HG02571 (cell line): ENCODE measurements at regions not wholly inside any gene's neighbourhood (a gene's known extent, or its start where the extent isn't known, plus 50 kb on each side); places are given as distances from the start of the nearest gene placed in this dataset.
"Not testable (repeated sequence)": the region's sequence is repeated elsewhere in the genome, so short reads cannot be mapped to it uniquely, and the experiment has no call there.

Source experiments
- ATAC-seq: cut with Tn5 transposase; IDR thresholded peaks from one replicate; pipeline ENCODE4 v1.9.1; 2021; ENCODE audit warnings: mild to moderate bottlenecking, moderate library complexity; ENCODE audit not compliant: unreplicated experiment

DNA sequence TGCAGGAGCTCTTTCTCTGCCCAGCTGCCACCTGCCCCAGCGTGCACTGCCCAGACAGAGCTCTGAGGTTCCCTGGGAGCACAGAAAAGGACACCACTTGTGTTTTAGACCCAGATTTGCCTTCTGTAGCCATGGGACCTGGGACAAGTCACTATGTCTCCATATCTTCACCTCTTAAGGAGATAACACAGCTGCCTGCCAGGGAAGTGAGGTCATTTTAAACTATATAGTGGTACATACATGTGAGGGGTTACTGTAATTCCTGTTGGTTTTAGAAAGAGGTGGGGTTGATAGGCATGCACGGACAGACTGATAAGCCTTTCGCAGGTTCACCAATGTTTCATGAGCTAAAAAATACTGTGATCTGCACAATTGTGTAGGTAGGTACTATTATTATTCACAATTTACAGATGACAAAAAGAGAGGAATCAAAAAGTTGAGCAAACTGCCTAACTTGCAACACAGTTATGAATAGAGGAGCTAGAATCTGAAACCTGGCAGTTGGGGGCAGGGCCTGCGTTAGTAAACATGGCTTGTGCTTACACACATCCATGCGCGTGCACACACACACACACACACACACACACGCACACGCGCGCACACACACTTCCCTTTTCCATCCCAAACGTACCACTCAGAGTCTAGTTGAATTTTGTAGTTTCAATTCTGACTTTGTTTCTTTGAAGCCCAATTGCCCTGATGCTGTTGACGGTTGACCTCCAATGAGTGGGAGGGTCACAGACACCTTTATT lies 193.6 kb downstream of the FAM43A start:
- ATAC-seq = no peak

DNA sequence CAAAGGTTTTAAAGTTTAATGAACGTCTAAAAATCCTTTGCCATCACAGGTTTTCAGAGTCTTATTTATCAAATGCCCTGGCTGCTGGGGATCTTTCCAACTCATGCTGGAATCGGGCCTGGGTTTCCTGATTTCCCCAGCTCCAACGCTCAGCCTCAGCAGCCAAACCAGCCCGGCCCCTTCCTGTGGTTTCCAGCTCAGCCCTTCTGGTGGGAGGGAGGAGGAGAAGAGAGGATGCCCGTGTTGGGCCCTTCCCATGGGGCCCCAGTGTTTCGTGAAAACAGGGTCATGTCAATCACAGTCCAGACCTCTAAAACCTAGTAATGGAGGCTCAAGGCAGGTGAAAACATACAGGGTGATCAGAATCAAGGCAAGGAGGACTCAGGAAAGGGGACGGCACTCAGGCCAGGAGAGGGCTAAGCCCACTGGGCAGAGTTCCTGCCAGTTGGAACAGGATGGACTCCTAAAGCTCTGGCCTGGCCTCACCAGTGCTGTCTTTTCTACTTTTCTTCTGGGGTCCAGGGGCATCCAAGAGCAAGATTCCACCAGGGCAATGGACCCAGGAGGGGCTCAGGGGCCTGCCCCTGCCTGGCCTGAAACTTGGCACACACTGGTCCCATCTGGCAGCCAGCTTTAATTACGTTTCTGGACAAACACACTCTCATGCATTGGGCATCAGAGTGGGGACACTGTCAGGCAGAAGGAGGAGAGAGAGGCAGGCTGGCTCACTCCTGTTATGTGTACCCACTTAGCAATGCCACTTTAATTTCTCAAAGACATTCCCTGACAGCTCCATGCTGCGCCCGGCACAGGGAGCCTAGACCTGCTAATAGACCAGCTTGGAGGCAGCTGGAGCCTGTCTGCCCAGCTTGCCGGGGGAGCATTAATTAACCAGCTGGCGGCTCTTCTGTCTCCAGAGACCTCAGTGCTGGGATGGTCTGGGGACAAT lies 194.6 kb downstream of the FAM43A start:
- no peak for ATAC-seq

DNA sequence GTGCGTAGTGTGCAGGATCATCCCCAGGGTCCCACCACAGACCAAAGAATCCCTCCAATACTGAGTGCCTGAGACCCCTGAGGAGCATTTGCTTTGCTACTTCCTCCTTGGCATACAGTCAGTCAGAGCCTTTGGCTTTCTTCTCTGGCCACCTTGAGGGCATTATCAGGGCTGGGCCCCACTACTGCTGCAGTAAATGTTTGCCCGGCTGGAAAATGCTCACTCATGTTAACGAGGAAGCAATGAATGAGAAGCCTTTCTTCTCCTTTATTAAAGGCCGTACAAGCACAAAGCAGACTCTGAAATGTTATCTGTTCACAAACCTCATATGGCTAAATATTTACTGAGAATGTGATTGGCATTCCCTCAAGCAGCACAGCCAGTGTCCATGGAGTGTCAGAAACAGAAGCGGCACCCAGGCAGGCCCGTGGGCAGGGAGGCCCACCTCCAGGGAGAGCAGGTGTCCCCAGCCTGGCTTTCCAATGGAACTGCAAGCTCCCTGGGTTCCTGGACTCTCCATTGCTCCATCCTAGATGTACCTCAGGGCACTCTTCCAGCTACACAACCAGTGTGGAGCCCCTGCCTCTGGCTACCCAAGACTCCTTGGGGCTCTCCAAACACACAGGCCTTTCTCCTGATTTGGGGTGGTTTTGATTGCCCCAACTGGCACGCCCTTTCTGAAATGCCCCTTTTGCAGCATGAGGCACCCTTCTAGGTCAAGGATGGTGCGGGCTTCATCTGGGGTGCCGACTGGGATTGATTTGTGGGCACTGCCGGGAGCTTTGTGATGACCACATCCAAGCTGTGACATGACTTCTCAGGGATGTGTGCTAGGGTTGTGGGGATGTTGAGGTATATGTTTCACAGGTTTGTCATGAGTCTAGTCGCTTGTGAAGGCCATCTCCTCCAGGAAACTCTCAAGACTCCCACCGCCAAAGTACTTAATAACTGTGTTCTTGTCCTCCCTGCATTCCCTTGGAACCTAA lies 195.6 kb downstream of the FAM43A start:
- ATAC-seq = no peak

DNA sequence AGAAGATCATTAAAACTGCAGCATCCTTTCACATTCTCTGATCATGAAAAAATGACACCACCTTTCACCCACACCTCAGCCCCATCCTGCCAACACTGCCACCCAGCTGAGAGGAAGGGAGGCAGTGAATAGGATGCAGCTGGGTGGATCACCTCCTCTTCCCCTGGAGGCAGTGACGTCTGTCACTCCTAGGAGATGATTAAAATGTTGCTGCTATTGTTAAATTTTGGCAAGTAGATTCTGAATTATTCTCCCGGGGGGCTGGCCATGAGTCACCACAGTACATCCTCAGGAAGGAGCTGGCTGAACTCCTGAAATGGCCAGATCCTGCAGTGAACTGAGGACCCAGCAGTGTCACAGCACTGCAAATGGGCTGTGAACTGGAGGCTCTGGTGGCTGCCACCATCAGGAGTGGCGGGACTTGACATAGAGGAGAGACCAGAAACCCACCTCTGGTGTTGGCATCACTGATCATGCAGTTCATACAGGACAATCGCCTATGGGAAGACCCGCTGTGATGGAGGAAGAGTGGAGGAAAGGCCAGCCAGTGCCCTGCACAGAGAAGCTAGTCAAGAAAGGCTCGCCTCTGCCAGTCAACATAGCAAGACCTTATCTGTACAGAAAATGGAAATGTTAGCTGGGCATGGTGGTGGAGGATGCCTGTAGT lies 199.1 kb downstream of the FAM43A start:
- ATAC-seq = no peak

DNA sequence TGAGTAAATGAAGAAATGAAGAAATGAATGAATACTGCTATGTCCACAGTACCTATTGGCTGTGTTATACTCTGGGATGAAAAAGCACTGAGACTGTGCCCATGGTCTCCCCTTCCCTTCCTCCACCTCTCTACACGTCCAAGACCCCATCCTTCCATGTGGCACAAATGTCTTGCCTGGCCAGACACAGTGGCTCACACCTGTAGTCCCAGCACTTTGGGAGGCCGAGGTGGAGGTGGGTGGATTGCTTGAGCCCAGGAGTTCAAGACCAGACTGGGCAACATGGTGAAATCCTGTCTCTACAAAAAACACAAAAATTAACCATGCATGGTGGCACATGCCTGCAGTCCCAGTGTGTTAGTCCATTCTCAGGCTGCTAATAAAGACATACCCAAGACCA lies 200.1 kb downstream of the FAM43A start:
- no peak for ATAC-seq

DNA sequence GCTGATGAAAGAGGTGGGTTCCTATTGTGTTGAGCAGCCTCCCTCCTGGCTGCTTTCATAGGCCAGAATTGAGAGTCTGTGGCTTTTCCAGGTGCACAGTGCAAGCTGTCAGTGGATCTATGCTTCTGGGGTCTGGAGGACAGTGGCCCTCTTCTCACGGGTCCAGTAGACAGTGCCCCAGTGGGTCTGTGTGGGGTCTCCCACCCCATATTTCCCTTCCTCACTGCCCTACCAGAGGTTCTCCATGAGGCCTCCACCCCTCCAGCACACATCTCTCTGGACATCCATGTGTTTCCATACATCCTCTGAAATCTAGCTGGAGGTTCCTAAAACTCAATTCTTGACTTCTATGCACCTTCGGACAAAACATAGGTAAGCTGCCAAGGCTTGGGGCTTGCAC lies 201.2 kb downstream of the FAM43A start:
- ATAC-seq = no peak

DNA sequence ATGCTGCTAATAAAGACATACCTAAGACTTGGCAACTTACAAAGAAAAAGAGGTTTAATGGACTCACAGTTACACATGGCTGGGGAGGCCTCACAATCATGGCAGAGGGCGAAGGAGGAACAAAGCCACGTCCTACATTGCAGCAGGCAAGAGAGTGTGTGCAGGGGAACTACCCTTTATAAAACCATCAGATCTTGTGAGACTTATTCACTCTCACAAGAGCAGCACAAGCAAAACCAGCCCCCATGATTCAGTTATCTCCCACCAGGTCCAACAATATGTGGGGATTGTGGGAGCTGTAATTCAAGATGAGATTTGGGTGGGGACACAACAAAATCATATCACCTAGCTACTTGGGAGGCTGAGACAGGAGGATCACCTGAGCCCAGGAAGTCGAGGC lies 202.4 kb downstream of the FAM43A start:
- ATAC-seq = not testable (repeated sequence)

DNA sequence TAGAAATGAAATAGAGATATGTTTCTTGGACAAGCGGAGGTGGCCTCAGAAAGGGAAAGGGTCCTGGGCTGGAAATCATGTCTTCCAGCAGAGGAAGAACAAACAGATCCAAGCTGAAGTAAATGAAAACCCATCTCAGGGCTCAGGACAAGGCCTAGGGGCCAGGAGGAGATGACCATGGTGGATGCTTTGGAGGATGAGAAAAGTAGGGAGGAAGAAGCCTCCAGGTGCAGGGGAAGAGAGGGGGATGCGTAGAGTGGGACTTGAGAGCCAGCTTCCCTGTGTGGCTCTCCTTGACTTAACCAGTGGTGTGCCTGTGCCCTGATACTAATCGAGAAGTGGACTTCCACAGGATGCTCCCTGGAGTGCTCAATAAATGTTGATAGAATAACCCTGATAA lies 203.2 kb downstream of the FAM43A start:
- no peak for ATAC-seq

DNA sequence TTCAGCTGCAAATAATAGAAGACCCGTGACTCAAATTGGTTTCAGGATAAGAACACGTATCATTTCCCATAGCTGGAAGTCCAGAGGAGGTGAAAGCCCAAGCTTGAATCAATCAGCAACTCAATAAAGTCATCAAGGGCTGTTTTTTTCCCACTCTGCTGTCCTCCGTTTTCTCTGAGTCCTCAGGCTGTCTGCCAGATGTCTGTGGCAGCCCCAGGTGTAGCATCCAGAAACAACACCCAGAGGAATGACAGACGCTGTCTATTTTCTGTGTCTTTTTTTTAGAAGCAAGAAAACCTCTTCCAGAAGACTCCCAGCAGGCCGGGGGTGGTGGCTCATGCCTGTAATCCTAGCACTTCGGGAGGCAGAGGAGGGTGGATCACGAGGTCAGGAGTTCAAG lies 204.4 kb downstream of the FAM43A start:
- ATAC-seq = no peak

DNA sequence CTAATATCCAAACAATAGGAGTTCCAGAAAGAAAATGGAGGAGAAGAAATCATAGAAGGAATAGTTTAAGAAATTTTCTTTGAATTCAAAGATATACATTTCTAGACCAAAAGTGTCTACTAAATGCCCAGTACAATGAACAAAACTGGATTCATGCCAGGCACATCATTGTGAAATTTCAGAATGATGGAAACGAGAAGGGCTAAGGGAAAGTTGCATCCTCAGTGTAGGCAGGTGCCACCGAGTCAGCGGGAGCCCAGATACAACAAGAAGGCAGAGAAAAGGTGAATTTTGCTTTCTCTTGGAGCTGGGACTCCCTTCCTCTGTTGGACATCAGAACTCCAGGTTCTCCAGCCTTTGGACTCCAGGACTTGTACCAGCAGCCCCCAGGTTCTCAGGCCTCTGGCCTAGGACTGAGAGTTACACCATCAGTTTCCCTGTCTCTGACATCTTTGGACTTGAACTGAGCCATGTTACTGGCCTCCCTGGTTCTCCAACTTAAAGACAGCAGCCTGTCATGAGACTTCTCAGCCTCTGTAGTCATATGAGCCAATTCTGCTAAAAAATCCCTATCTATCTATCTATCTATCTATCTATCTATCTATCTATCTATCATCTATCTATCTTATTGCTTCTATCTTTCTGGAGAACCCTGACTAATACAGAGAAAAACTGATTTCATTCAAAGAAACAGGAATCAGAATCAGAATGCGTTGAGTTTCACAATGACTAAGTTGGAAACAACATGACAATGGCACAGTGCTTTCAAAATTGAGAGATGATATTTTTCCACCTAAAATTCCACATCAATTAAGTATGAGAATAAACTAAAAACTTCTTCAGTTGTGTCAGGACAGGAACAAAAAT lies 207.7 kb downstream of the FAM43A start:
- ATAC-seq = no peak

DNA sequence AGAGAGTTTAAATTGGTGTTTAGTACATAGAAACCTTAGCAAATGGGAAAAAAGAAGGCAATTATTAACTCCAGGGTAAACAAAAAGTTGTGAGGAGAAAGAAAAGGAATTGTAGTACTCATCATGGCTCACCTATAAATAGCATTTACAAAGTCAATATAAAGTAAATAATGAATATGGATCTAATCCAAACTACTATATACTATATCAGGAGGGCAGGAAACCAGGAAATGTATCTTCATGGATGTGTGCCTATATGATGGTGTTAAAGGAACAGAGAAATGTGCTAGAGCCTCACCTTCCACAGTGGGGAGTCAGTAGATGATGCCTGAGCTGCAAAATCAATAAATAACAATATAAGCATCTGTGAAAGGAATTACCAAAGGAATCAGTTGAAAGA lies 208.9 kb downstream of the FAM43A start:
- no peak for ATAC-seq

DNA sequence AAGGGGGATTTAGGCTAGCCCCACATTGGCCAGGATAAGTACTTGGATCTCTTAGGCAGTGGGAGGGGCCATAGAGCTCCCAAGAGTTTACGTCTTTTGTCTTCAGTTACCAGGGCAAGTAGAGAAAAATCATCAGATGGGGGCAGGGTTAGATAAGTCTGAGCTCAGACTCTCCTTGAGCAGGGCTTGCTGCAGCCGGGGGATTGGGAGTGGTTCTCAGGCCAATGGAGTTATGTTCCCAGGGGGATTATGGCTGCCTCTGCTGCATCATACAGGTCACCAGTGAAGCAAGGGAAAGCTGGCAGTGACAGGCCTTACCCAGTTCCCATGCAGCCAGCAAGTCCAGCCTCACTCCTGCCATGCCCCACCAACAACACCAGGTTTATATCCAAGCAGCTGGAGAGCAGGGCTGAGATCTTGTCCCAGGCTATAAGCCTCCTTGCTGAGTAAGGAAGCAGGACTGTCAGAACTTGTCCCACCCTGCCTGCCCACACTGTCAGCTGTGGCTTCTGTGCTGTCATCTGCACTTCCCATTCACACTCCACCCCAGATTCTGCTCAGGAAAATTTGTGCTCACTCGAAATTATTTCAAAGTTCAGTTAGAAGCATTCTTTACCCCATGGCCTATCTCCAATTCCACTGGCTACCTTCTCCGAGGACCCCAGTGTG lies 215.3 kb downstream of the FAM43A start:
- ATAC-seq = no peak

DNA sequence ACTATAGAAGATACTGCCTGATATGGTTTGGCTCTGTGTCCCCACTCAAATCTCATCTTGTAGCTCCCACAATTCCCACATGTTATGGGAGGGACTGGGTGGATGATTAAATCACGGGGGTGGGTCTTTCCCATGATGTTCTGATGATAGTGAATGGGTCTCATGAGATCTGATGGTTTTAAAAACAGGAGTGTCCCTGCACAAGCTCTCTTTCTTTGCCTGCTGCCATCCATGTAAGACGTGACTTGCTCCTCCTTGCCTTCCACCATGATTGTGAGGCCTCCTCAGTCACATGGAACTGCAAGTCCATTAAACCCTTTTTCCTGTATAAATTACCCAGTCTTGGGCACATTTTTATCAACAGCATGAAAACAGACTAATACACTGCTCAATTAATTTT lies 217.8 kb downstream of the FAM43A start:
- not testable (repeated sequence) for ATAC-seq

DNA sequence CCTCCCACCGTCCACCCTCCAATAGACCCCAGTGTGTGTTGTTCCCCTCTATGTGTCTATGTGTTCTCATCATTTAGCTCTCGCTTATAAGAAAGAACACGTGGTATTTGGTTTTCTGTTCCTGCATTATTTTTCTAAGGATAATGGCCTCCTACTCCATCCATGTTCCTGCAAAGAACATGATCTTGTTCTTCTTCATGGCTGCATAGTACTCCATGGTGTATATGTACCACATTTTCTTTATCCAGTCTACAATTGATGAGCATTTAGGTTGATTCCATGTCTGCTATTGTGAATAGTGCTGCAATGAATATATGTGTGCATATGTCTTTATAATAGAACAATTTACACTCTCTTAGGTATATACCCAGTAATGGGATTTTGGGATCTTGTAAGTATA lies 219.3 kb downstream of the FAM43A start:
- not testable (repeated sequence) for ATAC-seq

DNA sequence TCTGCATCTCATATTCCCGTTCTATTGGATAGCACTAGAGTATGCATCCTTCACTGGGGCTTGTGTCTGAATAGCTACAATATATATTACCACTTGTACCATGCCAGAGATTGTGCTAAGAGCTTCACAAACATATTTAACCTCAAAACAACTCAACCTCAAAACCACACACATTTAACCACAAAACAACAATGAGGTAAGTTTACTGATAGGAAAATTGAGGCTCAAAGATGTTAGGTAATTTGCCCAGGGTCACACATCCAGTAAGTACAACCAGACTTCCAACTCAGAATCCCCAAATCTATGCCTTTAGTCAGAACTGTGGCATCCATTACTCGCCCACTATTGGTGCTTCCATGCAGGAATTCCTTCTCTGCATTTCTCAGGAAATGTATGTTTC lies 220.0 kb downstream of the FAM43A start:
- ATAC-seq = no peak

DNA sequence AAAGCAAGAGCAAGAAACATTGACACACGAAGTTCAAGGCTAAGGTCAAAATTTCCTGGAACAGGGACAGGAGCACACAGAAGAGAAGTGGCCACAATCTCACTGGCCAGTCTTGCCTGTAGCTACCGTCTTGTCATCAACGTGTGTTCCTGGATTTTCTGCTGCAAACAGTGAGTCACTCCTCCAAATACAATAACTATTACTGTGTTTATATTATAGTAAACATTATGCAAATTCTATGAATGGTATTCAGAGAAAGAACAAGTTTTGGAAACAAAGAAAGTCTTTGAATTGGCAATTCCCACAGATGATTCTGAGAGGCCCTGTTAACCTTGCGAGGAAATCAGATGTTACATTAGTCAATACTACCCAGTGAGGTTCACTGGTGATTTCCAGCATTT lies 220.5 kb downstream of the FAM43A start:
- no peak for ATAC-seq

DNA sequence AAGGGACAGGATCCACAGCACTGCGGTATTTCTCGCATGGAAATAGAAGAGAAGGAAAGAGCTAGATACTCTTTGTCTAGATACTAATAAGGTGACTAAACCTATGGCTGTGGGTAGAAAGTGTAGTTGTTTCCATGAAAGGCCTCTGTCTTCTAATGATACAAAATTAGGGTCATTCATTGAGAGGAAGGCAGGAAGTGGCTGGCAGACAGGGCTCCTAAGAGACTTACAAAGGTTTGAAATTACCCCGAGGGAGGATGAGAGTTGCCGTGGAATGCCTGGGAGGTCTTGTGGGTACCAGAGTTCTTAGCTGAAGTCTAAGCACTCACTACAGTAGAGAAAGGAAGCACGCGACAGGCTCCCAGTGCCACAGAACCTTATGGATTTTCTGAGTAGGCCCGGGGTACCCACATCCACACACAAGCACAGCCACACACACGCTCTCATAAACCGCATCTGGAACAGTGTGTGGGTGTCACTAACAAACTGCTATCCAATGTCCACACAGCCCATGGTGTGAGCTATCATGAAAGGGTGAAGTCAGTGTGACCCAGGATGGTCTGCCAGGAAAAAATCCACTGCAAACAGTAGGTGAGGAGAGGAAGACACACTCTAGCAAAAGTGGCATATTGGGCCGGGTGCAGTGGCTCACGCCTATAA lies 221.4 kb downstream of the FAM43A start:
- ATAC-seq = no peak

DNA sequence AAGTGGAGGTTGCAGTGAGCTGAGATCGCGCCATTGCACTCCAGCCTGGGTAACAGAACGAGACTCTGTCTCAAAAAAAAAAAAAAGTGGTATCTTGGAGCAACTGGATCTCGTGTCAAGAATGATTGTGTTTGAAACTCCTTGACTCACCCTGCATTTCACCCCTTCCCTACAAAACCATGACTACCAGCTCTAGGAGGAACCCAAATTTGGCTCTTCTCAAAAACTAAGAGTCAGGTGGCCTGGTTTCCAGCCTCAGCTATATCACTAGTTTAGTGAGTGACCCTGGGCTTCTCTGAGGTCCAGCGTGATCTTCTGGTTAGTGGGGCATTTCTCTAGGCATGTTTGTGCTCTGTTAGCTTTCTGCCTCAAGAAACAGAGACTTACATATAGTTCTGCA lies 222.1 kb downstream of the FAM43A start:
- ATAC-seq = no peak
